Nephron progenitor cell (in vitro differentiated cells): ENCODE measurements at regions not wholly inside any gene's neighbourhood (a gene's known extent, or its start where the extent isn't known, plus 50 kb on each side); places are given as distances from the start of the nearest gene placed in this dataset.
A peak's percentile ranks its signal among the peaks of the same experiment; 100 is the strongest.

Source experiments
- DNase-seq: peaks from one replicate; pipeline ENCODE4 v3.0.0; 2021
- H3K27ac Mint-ChIP-seq: 2 replicates; pipeline ENCODE4 v1.8.0; 2021; ENCODE audit warnings: mild to moderate bottlenecking, moderate library complexity, mixed read lengths
- H3K27me3 Mint-ChIP-seq: 2 replicates; pipeline ENCODE4 v1.8.0; 2021; ENCODE audit warnings: mild to moderate bottlenecking, low read depth, mixed read lengths; ENCODE audit not compliant: poor library complexity
- H3K36me3 Mint-ChIP-seq: 2 replicates; pipeline ENCODE4 v1.8.0; 2021; ENCODE audit warnings: low read depth, mixed read lengths
- H3K4me1 Mint-ChIP-seq: 2 replicates; pipeline ENCODE4 v1.8.0; 2021; ENCODE audit warnings: mixed read lengths
- H3K4me3 Mint-ChIP-seq: 2 replicates; pipeline ENCODE4 v1.8.0; 2021; ENCODE audit warnings: mild to moderate bottlenecking, moderate library complexity, mixed read lengths
- H3K9me3 Mint-ChIP-seq: 2 replicates; pipeline ENCODE4 v1.8.0; 2021; ENCODE audit warnings: mild to moderate bottlenecking, moderate library complexity, mixed read lengths
- TF ChIP-seq, protein P1 (sequence below): fragments of 200-600 bp; sonication (generic); IDR thresholded peaks from 2 replicates; pipeline ENCODE4 v1.5.0; 2021; ENCODE audit warnings: antibody characterized with exemption

DNA sequence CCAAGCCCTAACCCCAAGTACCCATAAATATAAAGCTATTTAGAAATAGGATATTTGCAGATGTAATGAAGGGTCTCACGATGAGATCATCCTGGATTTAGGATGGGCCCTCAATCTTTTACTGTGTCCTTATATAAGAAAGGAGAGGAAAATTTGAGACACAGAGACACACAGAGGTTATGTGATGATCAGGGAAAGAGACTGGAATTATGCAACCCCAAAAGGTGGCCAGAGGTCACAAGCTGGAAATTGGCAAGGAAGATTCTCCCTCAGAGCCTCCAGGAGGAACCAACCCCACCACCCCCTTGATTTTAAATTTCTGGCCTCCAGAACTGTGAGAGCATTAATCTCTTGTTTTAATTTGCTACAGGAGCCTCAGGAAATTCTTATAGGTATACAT is 334.9 kb upstream of the PRICKLE1 start:
- Mint-ChIP-seq H3K9me3 (no peaks in the 10 kb centered on the region), H3K27me3 (no peaks in the 10 kb centered on the region), H3K4me3 (no peak overlapping the region), H3K27ac (no peak overlapping the region), H3K36me3 (no peaks in the 10 kb centered on the region), H3K4me1 (peaks cover 44% of the 10 kb centered on the region)
- no peak for DNase-seq
- TF ChIP-seq, protein P1, sequence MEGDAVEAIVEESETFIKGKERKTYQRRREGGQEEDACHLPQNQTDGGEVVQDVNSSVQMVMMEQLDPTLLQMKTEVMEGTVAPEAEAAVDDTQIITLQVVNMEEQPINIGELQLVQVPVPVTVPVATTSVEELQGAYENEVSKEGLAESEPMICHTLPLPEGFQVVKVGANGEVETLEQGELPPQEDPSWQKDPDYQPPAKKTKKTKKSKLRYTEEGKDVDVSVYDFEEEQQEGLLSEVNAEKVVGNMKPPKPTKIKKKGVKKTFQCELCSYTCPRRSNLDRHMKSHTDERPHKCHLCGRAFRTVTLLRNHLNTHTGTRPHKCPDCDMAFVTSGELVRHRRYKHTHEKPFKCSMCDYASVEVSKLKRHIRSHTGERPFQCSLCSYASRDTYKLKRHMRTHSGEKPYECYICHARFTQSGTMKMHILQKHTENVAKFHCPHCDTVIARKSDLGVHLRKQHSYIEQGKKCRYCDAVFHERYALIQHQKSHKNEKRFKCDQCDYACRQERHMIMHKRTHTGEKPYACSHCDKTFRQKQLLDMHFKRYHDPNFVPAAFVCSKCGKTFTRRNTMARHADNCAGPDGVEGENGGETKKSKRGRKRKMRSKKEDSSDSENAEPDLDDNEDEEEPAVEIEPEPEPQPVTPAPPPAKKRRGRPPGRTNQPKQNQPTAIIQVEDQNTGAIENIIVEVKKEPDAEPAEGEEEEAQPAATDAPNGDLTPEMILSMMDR, result no peak

DNA sequence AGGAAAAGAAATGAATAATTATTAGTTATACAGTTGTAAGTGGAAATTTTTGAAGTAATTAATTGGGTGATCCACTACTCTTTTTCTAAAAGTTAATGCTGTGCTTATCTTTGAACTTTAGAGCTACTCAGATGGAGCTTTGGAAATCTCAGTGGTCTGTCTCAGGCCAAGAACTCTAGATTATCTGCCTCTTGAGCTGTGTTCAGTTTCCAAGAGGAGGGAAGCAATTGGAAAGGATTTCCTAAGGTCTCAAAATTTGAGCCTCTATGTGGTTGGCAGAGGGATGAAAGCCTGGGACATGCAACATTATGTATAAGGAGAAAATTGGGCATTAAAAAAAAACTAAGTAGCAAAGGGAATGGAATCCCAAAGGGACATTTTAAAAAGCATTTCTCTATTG is 334.0 kb upstream of the PRICKLE1 start:
- Mint-ChIP-seq H3K27ac (no peak overlapping the region), H3K36me3 (no peaks in the 10 kb centered on the region), H3K4me3 (no peak overlapping the region), H3K9me3 (no peaks in the 10 kb centered on the region), H3K27me3 (no peaks in the 10 kb centered on the region), H3K4me1 (peaks cover 44% of the 10 kb centered on the region)
- no peak for DNase-seq
- TF ChIP-seq, protein P1, result no peak

DNA sequence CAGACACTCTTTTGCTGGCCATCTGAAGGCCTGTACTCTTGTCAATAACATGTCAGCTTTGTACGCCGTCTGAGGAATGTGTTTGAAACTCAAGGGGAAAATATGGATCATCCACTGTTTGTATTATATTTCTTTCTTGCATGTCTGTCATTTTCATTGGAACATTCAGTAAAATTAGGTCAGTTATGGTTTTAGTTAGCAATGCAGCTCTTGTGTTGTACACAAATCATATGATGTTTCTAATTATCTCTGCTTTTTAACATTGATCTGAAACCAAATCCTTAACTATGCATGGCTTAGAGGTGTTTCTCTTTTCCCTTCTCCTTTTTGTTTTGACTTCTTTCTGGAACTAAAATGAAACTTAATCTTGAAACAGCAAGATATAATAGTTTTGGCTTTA is 333.6 kb upstream of the PRICKLE1 start:
- Mint-ChIP-seq H3K27me3 (no peaks in the 10 kb centered on the region), H3K9me3 (no peaks in the 10 kb centered on the region), H3K4me3 (no peak overlapping the region), H3K36me3 (no peaks in the 10 kb centered on the region), H3K27ac (peak overlapping the region; percentile 31), H3K4me1 (peaks cover 49% of the 10 kb centered on the region)
- TF ChIP-seq, protein P1, result no peak
- DNase-seq, result no peak

DNA sequence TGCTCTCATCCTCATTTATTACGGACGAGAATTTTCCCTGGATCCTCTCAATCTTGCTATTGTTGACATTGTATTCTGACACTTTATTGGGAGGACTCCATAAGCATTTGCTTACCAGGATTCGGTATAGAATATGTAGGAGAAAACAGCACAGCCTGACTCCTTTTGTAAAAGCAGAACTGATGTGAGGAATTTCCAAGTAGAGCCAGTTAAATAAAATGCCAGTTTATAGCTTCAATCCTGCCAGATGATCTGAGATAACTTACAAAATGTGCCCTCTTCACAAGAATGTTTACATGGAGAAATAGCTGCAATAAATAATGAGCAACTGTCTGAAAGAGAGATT is 332.9 kb upstream of the PRICKLE1 start:
- no peaks in the 10 kb centered on the region for H3K36me3 Mint-ChIP-seq
- H3K27me3 Mint-ChIP-seq, result no peaks in the 10 kb centered on the region
- H3K4me3 Mint-ChIP-seq, result peak overlapping the region; percentile 9
- H3K4me1 Mint-ChIP-seq, result peaks cover 51% of the 10 kb centered on the region
- DNase-seq, result no peak
- no peaks in the 10 kb centered on the region for H3K9me3 Mint-ChIP-seq
- peak overlapping the region; percentile 31 for H3K27ac Mint-ChIP-seq
- TF ChIP-seq, protein P1, result no peak

DNA sequence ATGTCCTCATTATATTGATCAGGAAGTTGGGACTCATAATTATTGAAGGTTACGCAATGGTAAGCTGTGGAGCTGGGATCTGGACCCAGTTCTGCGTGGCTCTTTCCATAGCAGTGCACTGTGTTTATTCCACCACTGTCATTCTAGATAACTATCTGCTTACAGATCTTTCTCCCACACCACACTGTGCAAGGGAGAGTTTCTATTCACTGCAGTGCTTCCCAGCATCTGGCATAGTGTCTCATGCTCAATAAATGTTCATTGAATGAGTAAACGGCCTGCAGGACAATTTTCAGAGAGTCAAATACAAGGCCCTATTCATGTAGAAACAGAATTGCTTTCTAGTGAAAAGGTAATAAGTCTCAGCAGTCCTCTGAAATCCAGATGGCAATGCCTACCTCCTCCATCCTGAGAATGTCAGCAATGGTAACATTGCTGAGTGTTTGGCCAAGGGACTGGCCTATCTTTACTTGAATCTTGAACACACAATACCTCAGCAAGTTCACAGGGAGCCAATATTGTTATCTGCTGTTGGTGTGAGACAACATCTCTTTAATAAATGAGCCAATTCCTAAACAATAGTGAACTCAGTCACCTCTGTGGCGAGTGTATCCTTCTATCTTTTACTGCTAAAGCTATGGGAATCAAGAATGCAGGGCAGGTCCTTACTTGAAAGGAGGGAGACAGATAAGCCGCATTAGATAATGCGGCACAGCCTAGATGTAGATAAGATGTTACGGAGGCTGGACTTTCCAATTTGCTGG is 332.4 kb upstream of the PRICKLE1 start:
- TF ChIP-seq, protein P1, result no peak
- no peak for DNase-seq
- Mint-ChIP-seq H3K27me3 (no peaks in the 10 kb centered on the region), H3K9me3 (no peaks in the 10 kb centered on the region), H3K36me3 (no peaks in the 10 kb centered on the region), H3K4me3 (no peak overlapping the region), H3K27ac (peak overlapping the region; percentile 31), H3K4me1 (peaks cover 51% of the 10 kb centered on the region)

DNA sequence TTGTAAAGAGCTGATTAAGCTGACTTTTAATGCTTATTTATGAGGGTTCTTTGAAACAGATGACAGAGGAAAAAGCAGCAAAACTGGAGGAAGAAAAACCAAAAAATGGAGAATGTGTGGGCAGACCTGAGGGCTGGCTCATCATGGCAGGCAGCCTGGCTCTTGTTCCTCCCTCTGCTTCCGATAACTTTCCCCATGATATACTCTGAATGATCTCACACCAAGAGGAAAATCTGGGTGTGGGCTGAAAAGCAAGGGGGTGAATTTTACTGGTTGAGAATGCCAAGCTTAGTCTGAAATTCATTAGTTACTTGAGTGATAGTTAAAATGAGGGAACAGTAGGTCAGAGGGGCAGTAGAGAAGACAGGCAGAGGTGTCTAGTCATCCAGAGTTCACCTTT is 330.1 kb upstream of the PRICKLE1 start:
- peaks cover 56% of the 10 kb centered on the region for H3K4me1 Mint-ChIP-seq
- H3K36me3 Mint-ChIP-seq, result no peaks in the 10 kb centered on the region
- H3K9me3 Mint-ChIP-seq, result peaks cover 3% of the 10 kb centered on the region
- DNase-seq, result no peak
- TF ChIP-seq, protein P1, result no peak
- H3K27ac Mint-ChIP-seq, result no peak overlapping the region
- H3K27me3 Mint-ChIP-seq, result no peaks in the 10 kb centered on the region
- H3K4me3 Mint-ChIP-seq, result no peak overlapping the region
